Body of pancreas (tissue), 4 donors: ENCODE measurements at regions not wholly inside any gene's neighbourhood (a gene's known extent, or its start where the extent isn't known, plus 50 kb on each side); places are given as distances from the start of the nearest gene placed in this dataset.

Experiments
- ATAC-seq: fragments of 150-250 bp; one replicate; pipeline ENCODE4 v1.9.1; 2016
- DNase-seq, 4 donors: peaks; one replicate each; pipeline ENCODE4 v3.0.0-alpha.2; 2019
- H3K27ac ChIP-seq, 4 donors: fragments of 200-600 bp; sonication (generic); 1 replicate in 3 of 4; 2 replicates in 1 of 4; pipeline versions ENCODE4 v1.5.1 to v1.6.1; 2016 to 2019; ENCODE audit warnings: mild to moderate bottlenecking in 1 of 4, mixed read lengths in 1 of 4, moderate library complexity in 1 of 4
- H3K27me3 ChIP-seq, 2 donors: fragments of 200-600 bp; sonication (generic); one replicate each; pipeline ENCODE4 v1.6.0; 2016; ENCODE audit warnings: mild to moderate bottlenecking in 1 of 2
- H3K36me3 ChIP-seq, 2 donors: fragments of 200-600 bp; sonication (generic); replicated peaks in 1 of 2; 2 replicates each; pipeline ENCODE4 v1.5.1; 2016; ENCODE audit warnings: low read depth in 2 of 2; ENCODE audit not compliant: insufficient read depth in 1 of 2
- H3K4me1 ChIP-seq: fragments of 200-600 bp; sonication (generic); one replicate; pipeline ENCODE4 v1.6.0; 2016
- H3K4me3 ChIP-seq, 2 donors: fragments of 200-600 bp; sonication (generic); 1 replicate in 1 of 2; 2 replicates in 1 of 2; pipeline ENCODE4 v1.5.1; 2016 to 2019
- H3K9me3 ChIP-seq, 3 donors: fragments of 200-600 bp; sonication (generic); 1 replicate in 2 of 3; 2 replicates in 1 of 3; pipeline ENCODE4 v1.5.1; 2016
- CTCF ChIP-seq, 7 experiments: fragments of 450-650 bp in 4 of 7; fragments of 200-600 bp in 3 of 7; sonication (generic) in 3 of 7; IDR thresholded peaks; one replicate each; pipeline ENCODE4 v1.5.1; 2016 to 2019; ENCODE audit warnings: antibody characterized with exemption in 7 of 7
- POLR2A ChIP-seq, 3 donors: fragments of 450-650 bp; IDR thresholded peaks; one replicate each; pipeline ENCODE4 v1.6.1; 2016; ENCODE audit warnings: antibody characterized with exemption in 3 of 3, mild to moderate bottlenecking in 2 of 3
- WGBS, 2 donors: methylation state at CpG; one replicate each; pipeline ENCODE4 v1.1.5; 2017; 5-methylcytosine and 5-hydroxymethylcytosine counted together
- intact Hi-C: fragments of 100-400 bp; cut with DNase I; formaldehyde crosslinking; loops from one replicate; pipeline ENCODE4 v1.15.1; 2023

- intact Hi-C loops: no loop called here
- TF ChIP-seq CTCF (IDR thresholded peaks at IDR 0.05) (no peak), POLR2A (IDR thresholded peaks at IDR 0.05) (no peak)
- no peaks in the 10 kb centered on the region for H3K36me3 ChIP-seq
- no peak overlapping the region for H3K27ac ChIP-seq
- no peak overlapping the region for H3K4me3 ChIP-seq
- DNase-seq: no peak
- no peaks in the 10 kb centered on the region for H3K9me3 ChIP-seq
- ATAC-seq: no peak
- no peaks in the 10 kb centered on the region for H3K4me1 ChIP-seq
- H3K27me3 ChIP-seq: no peaks in the 10 kb centered on the region
- WGBS, 2 donors: 48 to 53% methylated on average over 3 of the region's 3 CpGs
Measured at GRCh38 chr5:85671223-85671970, 946.3 kb upstream of the COX7C start.

- intact Hi-C loops: no loop called here
- Histone ChIP-seq H3K27ac (no peak overlapping the region), H3K27me3 (no peaks in the 10 kb centered on the region), H3K36me3 (no peaks in the 10 kb centered on the region), H3K4me1 (no peaks in the 10 kb centered on the region), H3K4me3 (no peak overlapping the region), H3K9me3 (no peaks in the 10 kb centered on the region)
- ATAC-seq (no peak), DNase-seq (no peak)
- TF ChIP-seq POLR2A (IDR thresholded peaks at IDR 0.05) (no peak), CTCF (IDR thresholded peaks at IDR 0.05) (no peak)
- WGBS, 2 donors: 31 to 36% methylated on average over 2 of the region's 2 CpGs
Measured at GRCh38 chr5:85681871-85682270, 935.9 kb upstream of the COX7C start.

GRCh38 chr5:85684351-85684750 lies 933.4 kb upstream of the COX7C start:
- H3K4me3 ChIP-seq: no peak overlapping the region
- no peaks in the 10 kb centered on the region for H3K27me3 ChIP-seq
- ATAC-seq: no peak
- no peak overlapping the region for H3K27ac ChIP-seq
- H3K4me1 ChIP-seq: no peaks in the 10 kb centered on the region
- no peaks in the 10 kb centered on the region for H3K36me3 ChIP-seq
- TF ChIP-seq POLR2A (IDR thresholded peaks at IDR 0.05): no peak
- no peak for TF ChIP-seq CTCF (IDR thresholded peaks at IDR 0.05)
- 75 to 80% methylated on average over 4 of the region's 4 CpGs for WGBS, 2 donors
- no peaks in the 10 kb centered on the region for H3K9me3 ChIP-seq
- intact Hi-C loops: no loop called here
- no peak for DNase-seq

- Histone ChIP-seq H3K27me3 (no peaks in the 10 kb centered on the region), H3K36me3 (no peaks in the 10 kb centered on the region), H3K27ac (no peak overlapping the region), H3K4me1 (no peaks in the 10 kb centered on the region), H3K4me3 (no peak overlapping the region), H3K9me3 (no peaks in the 10 kb centered on the region)
- ATAC-seq (no peak), DNase-seq (no peak)
- TF ChIP-seq CTCF (IDR thresholded peaks at IDR 0.05) (no peak), POLR2A (IDR thresholded peaks at IDR 0.05) (no peak)
- intact Hi-C loops: no loop called here
- WGBS, 2 donors: 68 to 79% methylated on average over 1 of the region's 1 CpG
Measured at GRCh38 chr5:85703296-85703695, 914.4 kb upstream of the COX7C start.

GRCh38 chr5:85709728-85710127 lies 908.0 kb upstream of the COX7C start:
- H3K9me3 ChIP-seq: no peaks in the 10 kb centered on the region
- H3K27ac ChIP-seq: no peak overlapping the region
- DNase-seq: no peak
- no peak for ATAC-seq
- H3K4me1 ChIP-seq: no peaks in the 10 kb centered on the region
- no peak overlapping the region for H3K4me3 ChIP-seq
- no peak for TF ChIP-seq CTCF (IDR thresholded peaks at IDR 0.05)
- no peak for TF ChIP-seq POLR2A (IDR thresholded peaks at IDR 0.05)
- H3K27me3 ChIP-seq: no peaks in the 10 kb centered on the region
- H3K36me3 ChIP-seq: no peaks in the 10 kb centered on the region
- intact Hi-C loops: no loop called here
- 18 to 28% methylated on average over 1 of the region's 1 CpG for WGBS, 2 donors
